ENCODE measurements at regions not wholly inside any gene's neighbourhood (a gene's known extent, or its start where the extent isn't known, plus 50 kb on each side); places are given as distances from the start of the nearest gene placed in this dataset.

- H3K4me1 ChIP-seq (ENCODE audit: insufficient read depth, low read length), result no peaks in the 10 kb centered on the region
- no peaks in the 10 kb centered on the region for H3K36me3 ChIP-seq (ENCODE audit: insufficient read depth, low read length)
- no peak overlapping the region for H3K9ac ChIP-seq (ENCODE audit: low read length)
- H3K4me3 ChIP-seq (ENCODE audit: low read depth in 1 of 2, low read length in 2 of 2), result no peak overlapping the region
- no peak overlapping the region for H3K27ac ChIP-seq (ENCODE audit: low read depth, low read length)
- no peaks in the 10 kb centered on the region for H3K27me3 ChIP-seq (ENCODE audit: control insufficient read depth in 1 of 2, insufficient read depth in 2 of 2, low read length in 2 of 2)
- H3K9me3 ChIP-seq (ENCODE audit: low read length), result no peaks in the 10 kb centered on the region
Measured at GRCh38 chr14:103195828-103196615, 72.8 kb downstream of the TNFAIP2 start.

GRCh38 chr14:103196716-103197115, 73.5 kb downstream of the TNFAIP2 start:
- Histone ChIP-seq H3K27me3 (ENCODE audit: control insufficient read depth in 1 of 2, insufficient read depth in 2 of 2, low read length in 2 of 2) (no peaks in the 10 kb centered on the region), H3K9ac (ENCODE audit: low read length) (no peak overlapping the region), H3K27ac (ENCODE audit: low read depth, low read length) (no peak overlapping the region), H3K36me3 (ENCODE audit: insufficient read depth, low read length) (no peaks in the 10 kb centered on the region), H3K4me3 (ENCODE audit: low read depth in 1 of 2, low read length in 2 of 2) (no peak overlapping the region), H3K9me3 (ENCODE audit: low read length) (no peaks in the 10 kb centered on the region), H3K4me1 (ENCODE audit: insufficient read depth, low read length) (no peaks in the 10 kb centered on the region)

- Histone ChIP-seq H3K4me1 (ENCODE audit: insufficient read depth, low read length) (no peaks in the 10 kb centered on the region), H3K36me3 (ENCODE audit: insufficient read depth, low read length) (no peaks in the 10 kb centered on the region), H3K9ac (ENCODE audit: low read length) (no peak overlapping the region), H3K4me3 (ENCODE audit: low read depth in 1 of 2, low read length in 2 of 2) (no peak overlapping the region), H3K27me3 (ENCODE audit: control insufficient read depth in 1 of 2, insufficient read depth in 2 of 2, low read length in 2 of 2) (no peaks in the 10 kb centered on the region), H3K27ac (ENCODE audit: low read depth, low read length) (no peak overlapping the region), H3K9me3 (ENCODE audit: low read length) (no peaks in the 10 kb centered on the region)
Measured at GRCh38 chr14:103198131-103199105, 75.2 kb downstream of the TNFAIP2 start.

- Histone ChIP-seq H3K27me3 (ENCODE audit: control insufficient read depth in 1 of 2, insufficient read depth in 2 of 2, low read length in 2 of 2) (no peaks in the 10 kb centered on the region), H3K9ac (ENCODE audit: low read length) (no peak overlapping the region), H3K27ac (ENCODE audit: low read depth, low read length) (no peak overlapping the region), H3K4me3 (ENCODE audit: low read depth in 1 of 2, low read length in 2 of 2) (no peak overlapping the region), H3K36me3 (ENCODE audit: insufficient read depth, low read length) (no peaks in the 10 kb centered on the region), H3K4me1 (ENCODE audit: insufficient read depth, low read length) (no peaks in the 10 kb centered on the region), H3K9me3 (ENCODE audit: low read length) (no peaks in the 10 kb centered on the region)
Measured at GRCh38 chr14:103199124-103199523, 75.9 kb downstream of the TNFAIP2 start.

GRCh38 chr14:103201801-103202200, 78.5 kb downstream of the TNFAIP2 start:
- Histone ChIP-seq H3K9ac (ENCODE audit: low read length) (no peak overlapping the region), H3K4me1 (ENCODE audit: insufficient read depth, low read length) (peaks cover 4% of the 10 kb centered on the region), H3K27me3 (ENCODE audit: control insufficient read depth in 1 of 2, insufficient read depth in 2 of 2, low read length in 2 of 2) (peaks cover 5 to 8% of the 10 kb centered on the region in 2 donors), H3K27ac (ENCODE audit: low read depth, low read length) (no peak overlapping the region), H3K4me3 (ENCODE audit: low read depth in 1 of 2, low read length in 2 of 2) (no peak overlapping the region), H3K9me3 (ENCODE audit: low read length) (no peaks in the 10 kb centered on the region), H3K36me3 (ENCODE audit: insufficient read depth, low read length) (no peaks in the 10 kb centered on the region)

GRCh38 chr14:103204852-103205540, 81.7 kb downstream of the TNFAIP2 start:
- H3K4me1 ChIP-seq (ENCODE audit: insufficient read depth, low read length), result peaks cover 4% of the 10 kb centered on the region
- H3K27ac ChIP-seq (ENCODE audit: low read depth, low read length), result no peak overlapping the region
- H3K9ac ChIP-seq (ENCODE audit: low read length), result no peak overlapping the region
- H3K4me3 ChIP-seq (ENCODE audit: low read depth in 1 of 2, low read length in 2 of 2), result no peak overlapping the region
- H3K9me3 ChIP-seq (ENCODE audit: low read length), result no peaks in the 10 kb centered on the region
- no peaks in the 10 kb centered on the region for H3K36me3 ChIP-seq (ENCODE audit: insufficient read depth, low read length)
- peaks cover 10 to 20% of the 10 kb centered on the region in 2 donors for H3K27me3 ChIP-seq (ENCODE audit: control insufficient read depth in 1 of 2, insufficient read depth in 2 of 2, low read length in 2 of 2)

- no peak overlapping the region for H3K9ac ChIP-seq (ENCODE audit: low read length)
- H3K9me3 ChIP-seq (ENCODE audit: low read length), result no peaks in the 10 kb centered on the region
- H3K4me1 ChIP-seq (ENCODE audit: insufficient read depth, low read length), result peaks cover 4% of the 10 kb centered on the region
- peaks cover 10 to 20% of the 10 kb centered on the region in 2 donors for H3K27me3 ChIP-seq (ENCODE audit: control insufficient read depth in 1 of 2, insufficient read depth in 2 of 2, low read length in 2 of 2)
- H3K4me3 ChIP-seq (ENCODE audit: low read depth in 1 of 2, low read length in 2 of 2), result peak overlapping the region in 1 of 2 donors; percentile 18
- H3K27ac ChIP-seq (ENCODE audit: low read depth, low read length), result no peak overlapping the region
- no peaks in the 10 kb centered on the region for H3K36me3 ChIP-seq (ENCODE audit: insufficient read depth, low read length)
Measured at GRCh38 chr14:103205541-103205906, 82.3 kb downstream of the TNFAIP2 start.

- Histone ChIP-seq H3K4me3 (ENCODE audit: low read depth in 1 of 2, low read length in 2 of 2) (peak overlapping the region in 1 of 2 donors; percentile 18), H3K27me3 (ENCODE audit: control insufficient read depth in 1 of 2, insufficient read depth in 2 of 2, low read length in 2 of 2) (peaks cover 10 to 20% of the 10 kb centered on the region in 2 donors), H3K9me3 (ENCODE audit: low read length) (no peaks in the 10 kb centered on the region), H3K36me3 (ENCODE audit: insufficient read depth, low read length) (no peaks in the 10 kb centered on the region), H3K4me1 (ENCODE audit: insufficient read depth, low read length) (peaks cover 4% of the 10 kb centered on the region), H3K9ac (ENCODE audit: low read length) (peak overlapping the region; percentile 65), H3K27ac (ENCODE audit: low read depth, low read length) (no peak overlapping the region)
Measured at GRCh38 chr14:103206023-103206481, 82.8 kb downstream of the TNFAIP2 start.

- H3K9ac ChIP-seq (ENCODE audit: low read length), result peak overlapping the region; percentile 65
- peaks cover 10 to 20% of the 10 kb centered on the region in 2 donors for H3K27me3 ChIP-seq (ENCODE audit: control insufficient read depth in 1 of 2, insufficient read depth in 2 of 2, low read length in 2 of 2)
- H3K4me1 ChIP-seq (ENCODE audit: insufficient read depth, low read length), result peaks cover 4% of the 10 kb centered on the region
- H3K9me3 ChIP-seq (ENCODE audit: low read length), result no peaks in the 10 kb centered on the region
- H3K36me3 ChIP-seq (ENCODE audit: insufficient read depth, low read length), result no peaks in the 10 kb centered on the region
- H3K4me3 ChIP-seq (ENCODE audit: low read depth in 1 of 2, low read length in 2 of 2), result peak overlapping the region; percentile 4 to 49
- H3K27ac ChIP-seq (ENCODE audit: low read depth, low read length), result peak overlapping the region; percentile 2
Measured at GRCh38 chr14:103206836-103207387, 83.7 kb downstream of the TNFAIP2 start.

GRCh38 chr14:103207388-103208072, 84.3 kb downstream of the TNFAIP2 start:
- H3K36me3 ChIP-seq (ENCODE audit: insufficient read depth, low read length), result no peaks in the 10 kb centered on the region
- no peak overlapping the region for H3K9ac ChIP-seq (ENCODE audit: low read length)
- H3K27ac ChIP-seq (ENCODE audit: low read depth, low read length), result no peak overlapping the region
- H3K27me3 ChIP-seq (ENCODE audit: control insufficient read depth in 1 of 2, insufficient read depth in 2 of 2, low read length in 2 of 2), result peaks cover 10 to 20% of the 10 kb centered on the region in 2 donors
- peaks cover 4% of the 10 kb centered on the region for H3K4me1 ChIP-seq (ENCODE audit: insufficient read depth, low read length)
- H3K4me3 ChIP-seq (ENCODE audit: low read depth in 1 of 2, low read length in 2 of 2), result peak overlapping the region; percentile 4 to 27
- no peaks in the 10 kb centered on the region for H3K9me3 ChIP-seq (ENCODE audit: low read length)
